Common myeloid progenitor, CD34-positive (primary cell): ENCODE measurements at regions not wholly inside any gene's neighbourhood (a gene's known extent, or its start where the extent isn't known, plus 50 kb on each side); places are given as distances from the start of the nearest gene placed in this dataset.
"Not testable (repeated sequence)": the region's sequence is repeated elsewhere in the genome, so short reads cannot be mapped to it uniquely, and the experiment has no call there.

Experiments
- CTCF ChIA-PET: fragments of 350-600 bp; sonication (Branson Sonifier 250); formaldehyde crosslinking; loops from one replicate; lab custom pipeline; 2021; ENCODE audit warnings: antibody characterized with exemption; lab: Charles Lee
- POLR2A ChIA-PET: fragments of 350-600 bp; sonication (Branson Sonifier 250); formaldehyde crosslinking; loops from one replicate; lab custom pipeline; 2021; ENCODE audit warnings: antibody characterized with exemption; lab: Charles Lee
- DNase-seq, 3 donors: peaks; one replicate each; pipeline versions ENCODE4 v3.0.0 to v3.0.0-alpha.2; 2013
- H3K27ac ChIP-seq, 2 experiments: 1 replicate in 1 of 2; 2 replicates in 1 of 2; pipeline ENCODE4 v1.7.0; 2013; ENCODE audit warnings: inconsistent platforms in 2 of 2, low read length in 2 of 2, mild to moderate bottlenecking in 2 of 2, low read depth in 1 of 2, moderate library complexity in 1 of 2; ENCODE audit not compliant: severe bottlenecking in 2 of 2, insufficient read depth in 1 of 2, poor library complexity in 1 of 2
- H3K27me3 ChIP-seq, 5 experiments: replicated peaks in 2 of 5; 1 replicate in 3 of 5; 2 replicates in 2 of 5; pipeline versions ENCODE4 v1.6.1 to v1.7.0; 2013; ENCODE audit warnings: low read length in 4 of 5, mild to moderate bottlenecking in 2 of 5, moderate library complexity in 2 of 5, inconsistent platforms in 1 of 5; ENCODE audit not compliant: insufficient read depth in 5 of 5, control insufficient read depth in 4 of 5
- H3K36me3 ChIP-seq, 4 experiments: 1 replicate in 2 of 4; 2 replicates in 2 of 4; pipeline versions ENCODE4 v1.6.1 to v1.7.0; 2013; ENCODE audit warnings: low read length in 3 of 4, control low read depth in 1 of 4, mild to moderate bottlenecking in 1 of 4; ENCODE audit not compliant: control insufficient read depth in 4 of 4, insufficient read depth in 4 of 4
- H3K4me1 ChIP-seq, 4 experiments: 1 replicate in 3 of 4; 2 replicates in 1 of 4; pipeline versions ENCODE4 v1.6.1 to v1.7.1; 2013; ENCODE audit warnings: low read length in 3 of 4, mild to moderate bottlenecking in 3 of 4, control low read depth in 1 of 4, inconsistent platforms in 1 of 4, moderate library complexity in 1 of 4; ENCODE audit not compliant: control insufficient read depth in 4 of 4, insufficient read depth in 4 of 4; ENCODE audit errors: control extremely low read depth in 1 of 4
- H3K4me3 ChIP-seq, 7 experiments: 1 replicate in 4 of 7; 2 replicates in 3 of 7; pipeline versions ENCODE4 v1.5.1 to v1.7.0; 2013; ENCODE audit warnings: mild to moderate bottlenecking in 7 of 7, low read length in 6 of 7, moderate library complexity in 6 of 7, inconsistent platforms in 2 of 7, low read depth in 2 of 7, control low read depth in 1 of 7; ENCODE audit not compliant: insufficient read depth in 4 of 7, control insufficient read depth in 1 of 7; ENCODE audit errors: extremely low read depth in 1 of 7
- H3K9me3 ChIP-seq, 5 experiments: 1 replicate in 4 of 5; 2 replicates in 1 of 5; pipeline versions ENCODE4 v1.6.1 to v1.7.1; 2013; ENCODE audit warnings: low read length in 4 of 5, mild to moderate bottlenecking in 2 of 5, inconsistent platforms in 1 of 5, low read depth in 1 of 5, moderate library complexity in 1 of 5; ENCODE audit not compliant: control insufficient read depth in 4 of 5, insufficient read depth in 2 of 5; ENCODE audit errors: control extremely low read depth in 1 of 5
- WGBS: methylation state at CpG from one replicate; pipeline ENCODE4 v1.1.5; 2013; ENCODE audit not compliant: insufficient coverage; 5-methylcytosine and 5-hydroxymethylcytosine counted together

GRCh38 chr1:30225357-30225756, 498.0 kb downstream of the MATN1 start:
- ChIA-PET CTCF (no interaction called here), POLR2A (no interaction called here)
- no peak overlapping the region for H3K4me3 ChIP-seq
- H3K27me3 ChIP-seq, result peaks cover 0 to 5% (median 0%) of the 10 kb centered on the region in 5 experiments
- no peaks in the 10 kb centered on the region for H3K4me1 ChIP-seq
- WGBS, result 95% methylated on average over 7 of the region's 7 CpGs
- H3K36me3 ChIP-seq, result no peaks in the 10 kb centered on the region
- H3K27ac ChIP-seq, result no peak overlapping the region
- no peak for DNase-seq
- H3K9me3 ChIP-seq, result peaks cover 0 to 2% (median 0%) of the 10 kb centered on the region in 5 experiments

GRCh38 chr1:30219675-30220074, 503.7 kb downstream of the MATN1 start:
- POLR2A ChIA-PET, result no interaction called here
- peaks cover 0 to 11% (median 2%) of the 10 kb centered on the region in 5 experiments for H3K27me3 ChIP-seq
- H3K4me1 ChIP-seq, result no peaks in the 10 kb centered on the region
- H3K9me3 ChIP-seq, result peaks cover 0 to 5% (median 0%) of the 10 kb centered on the region in 5 experiments
- H3K27ac ChIP-seq, result no peak overlapping the region
- CTCF ChIA-PET, result no interaction called here
- DNase-seq, result no peak
- no peak overlapping the region for H3K4me3 ChIP-seq
- 71% methylated on average over 4 of the region's 4 CpGs for WGBS
- H3K36me3 ChIP-seq, result no peaks in the 10 kb centered on the region

DNA sequence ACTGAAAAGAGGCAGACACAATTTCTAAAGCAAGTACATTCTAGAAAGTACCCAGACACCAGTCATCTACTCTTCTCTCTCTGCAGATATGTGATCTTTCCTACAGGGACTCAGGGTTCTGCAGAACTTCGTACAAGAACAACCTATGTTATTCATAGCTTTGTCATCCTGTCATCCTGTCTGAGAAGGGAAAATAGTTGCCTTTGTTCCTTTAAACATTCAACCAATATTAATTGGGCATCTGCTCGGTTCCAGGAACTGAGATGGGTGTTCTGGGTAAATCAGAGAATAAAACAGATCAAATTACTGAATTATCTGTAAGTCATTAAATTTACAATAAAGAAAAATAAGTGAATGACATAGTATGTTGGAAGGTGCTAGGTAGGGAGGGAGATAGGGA, 504.9 kb downstream of the MATN1 start:
- Histone ChIP-seq H3K4me3 (no peak overlapping the region), H3K4me1 (no peaks in the 10 kb centered on the region), H3K27ac (no peak overlapping the region), H3K27me3 (peaks cover 0 to 13% (median 2%) of the 10 kb centered on the region in 5 experiments), H3K36me3 (no peaks in the 10 kb centered on the region), H3K9me3 (peaks cover 0 to 5% (median 0%) of the 10 kb centered on the region in 5 experiments)
- WGBS, result no CpG with 5 or more reads among the region's 2 CpGs
- CTCF ChIA-PET, result no interaction called here
- POLR2A ChIA-PET, result no interaction called here
- DNase-seq, result no peak

DNA sequence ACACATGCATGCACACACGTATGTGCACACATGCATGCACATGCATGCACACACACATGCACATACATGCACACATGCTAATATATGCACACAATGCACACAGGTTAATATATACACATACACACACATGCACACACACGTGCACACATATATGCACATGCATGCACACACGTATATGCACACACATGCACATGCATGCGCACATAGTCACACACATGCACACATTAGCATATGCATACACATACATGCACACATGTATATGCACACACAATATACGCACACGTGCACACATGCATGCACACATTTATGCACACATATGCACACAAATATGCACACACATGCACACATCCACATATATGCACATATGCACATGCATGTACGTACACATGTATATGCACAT, 506.8 kb downstream of the MATN1 start:
- POLR2A ChIA-PET, result no interaction called here
- Histone ChIP-seq H3K27ac (no peak overlapping the region), H3K9me3 (peaks cover 0 to 3% (median 0%) of the 10 kb centered on the region in 5 experiments), H3K4me3 (no peak overlapping the region), H3K36me3 (no peaks in the 10 kb centered on the region), H3K4me1 (no peaks in the 10 kb centered on the region), H3K27me3 (peaks cover 0 to 13% (median 2%) of the 10 kb centered on the region in 5 experiments)
- no peak for DNase-seq
- WGBS, result 98% methylated on average over 7 of the region's 7 CpGs
- CTCF ChIA-PET, result no interaction called here

- no peak for DNase-seq
- WGBS, result 74% methylated on average over 3 of the region's 7 CpGs
- CTCF ChIA-PET, result no interaction called here
- POLR2A ChIA-PET, result no interaction called here
- peaks cover 0 to 3% (median 0%) of the 10 kb centered on the region in 5 experiments for H3K9me3 ChIP-seq
- peaks cover 0 to 6% (median 0%) of the 10 kb centered on the region in 5 experiments for H3K27me3 ChIP-seq
- H3K36me3 ChIP-seq, result no peaks in the 10 kb centered on the region
- no peak overlapping the region for H3K4me3 ChIP-seq
- no peak overlapping the region for H3K27ac ChIP-seq
- no peaks in the 10 kb centered on the region for H3K4me1 ChIP-seq
Observed at GRCh38 chr1:30213936-30214335, 509.4 kb downstream of the MATN1 start.

- POLR2A ChIA-PET, H3K4me1 ChIP-seq, DNase-seq, H3K27ac ChIP-seq, H3K27me3 ChIP-seq, CTCF ChIA-PET, H3K36me3 ChIP-seq, H3K4me3 ChIP-seq, H3K9me3 ChIP-seq: not testable (repeated sequence)
- WGBS, result 86% methylated on average over 1 of the region's 1 CpG
Observed at GRCh38 chr1:30207962-30208361, 515.4 kb downstream of the MATN1 start.

DNA sequence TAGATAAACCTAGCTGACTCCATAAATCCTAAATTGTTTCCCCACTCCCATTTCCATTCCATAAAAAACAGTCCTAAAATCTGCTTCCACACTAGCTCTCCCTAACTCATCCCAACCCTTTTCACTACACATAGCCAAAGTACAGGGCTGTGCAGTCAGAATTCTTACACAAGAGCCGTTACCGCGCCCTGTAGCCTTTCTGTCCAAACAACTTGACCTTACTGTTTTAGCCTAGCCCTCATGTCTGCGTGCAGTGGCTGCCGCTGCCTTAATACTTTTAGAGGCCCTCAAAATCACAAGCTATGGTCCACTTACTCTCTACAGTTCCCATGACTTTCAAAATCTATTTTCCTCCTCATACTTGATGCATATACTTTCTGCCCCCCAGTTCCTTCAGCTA, 516.8 kb downstream of the MATN1 start:
- CTCF ChIA-PET, POLR2A ChIA-PET, H3K4me3 ChIP-seq, H3K27ac ChIP-seq, DNase-seq, H3K9me3 ChIP-seq, H3K36me3 ChIP-seq, H3K4me1 ChIP-seq: not testable (repeated sequence)
- 96% methylated on average over 4 of the region's 5 CpGs for WGBS
- peaks cover 0 to 11% (median under 1%) of the 10 kb centered on the region in 5 experiments for H3K27me3 ChIP-seq
